Muscle of leg (tissue), 3 donors: ENCODE measurements at regions not wholly inside any gene's neighbourhood (a gene's known extent, or its start where the extent isn't known, plus 50 kb on each side); places are given as distances from the start of the nearest gene placed in this dataset.

Experiments used
- DNase-seq: peaks from one replicate; pipeline ENCODE4 v3.0.0; 2013
- H3K27ac ChIP-seq: one replicate; pipeline ENCODE4 v1.5.1; 2013; ENCODE audit warnings: mild to moderate bottlenecking, low read length, control low read depth
- H3K27me3 ChIP-seq: one replicate; pipeline ENCODE4 v1.6.1; 2013; ENCODE audit warnings: low read length; ENCODE audit not compliant: control insufficient read depth, insufficient read depth
- H3K36me3 ChIP-seq: one replicate; pipeline ENCODE4 v1.6.1; 2013; ENCODE audit warnings: low read length; ENCODE audit not compliant: control insufficient read depth, insufficient read depth
- H3K4me1 ChIP-seq: one replicate; pipeline ENCODE4 v1.6.1; 2013; ENCODE audit warnings: low read length; ENCODE audit not compliant: control insufficient read depth, insufficient read depth
- H3K4me3 ChIP-seq: one replicate; pipeline ENCODE4 v1.5.1; 2013; ENCODE audit warnings: low read length, control low read depth
- H3K9me3 ChIP-seq: replicated peaks from 2 replicates; pipeline ENCODE4 v1.6.1; 2013; ENCODE audit warnings: low read depth, low read length; ENCODE audit not compliant: control insufficient read depth
- WGBS: methylation state at CpG from one replicate; pipeline ENCODE4 v1.1.5; 2013; ENCODE audit warnings: missing lambda C conversion rate; ENCODE audit not compliant: insufficient coverage; 5-methylcytosine and 5-hydroxymethylcytosine counted together

DNA sequence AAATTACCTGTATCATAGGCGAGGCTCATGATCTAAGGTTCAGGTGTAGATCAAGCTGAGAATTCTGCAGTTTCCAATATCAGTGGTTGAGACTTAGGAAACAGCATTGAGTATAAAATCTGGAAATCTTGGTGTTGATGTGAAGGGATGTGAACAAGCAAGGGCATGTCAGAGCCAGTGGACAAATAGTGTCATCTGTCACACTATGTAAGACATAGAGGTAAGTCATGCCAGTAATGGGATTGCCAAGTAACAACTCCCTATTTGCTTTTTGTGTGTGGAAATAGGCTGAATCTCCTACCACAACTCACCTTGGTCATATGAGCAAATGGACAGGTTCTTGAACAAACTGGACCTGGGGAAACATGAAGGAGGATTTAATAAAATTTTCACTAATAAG, 334.5 kb upstream of the EMCN start:
- WGBS = no CpG with 5 or more reads among the region's 1 CpG
- H3K27me3 ChIP-seq = no peaks in the 10 kb centered on the region

DNA sequence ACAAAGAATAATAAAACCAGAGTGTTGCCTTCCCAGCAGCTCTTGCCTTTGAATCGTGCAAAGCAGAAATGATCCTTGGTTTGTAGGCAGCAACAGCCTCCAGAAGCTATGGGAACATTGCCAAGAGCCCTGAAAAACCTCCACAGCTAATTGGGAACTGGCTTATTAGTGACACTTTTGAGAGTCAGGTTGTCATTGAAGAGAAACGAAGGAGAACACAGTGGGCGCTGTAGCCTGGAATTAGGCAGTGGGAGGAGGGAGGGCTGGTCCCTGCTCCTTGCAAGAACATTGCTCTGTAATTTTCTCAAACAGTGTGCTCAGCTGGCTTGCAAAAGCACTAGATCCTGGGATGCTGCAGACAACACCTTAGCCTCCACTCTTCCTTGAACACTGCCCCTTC, 331.5 kb upstream of the EMCN start:
- 71% methylated on average over 3 of the region's 3 CpGs for WGBS
- no peak overlapping the region for H3K4me3 ChIP-seq
- H3K27ac ChIP-seq = no peak overlapping the region
- DNase-seq = no peak
- no peaks in the 10 kb centered on the region for H3K9me3 ChIP-seq
- no peaks in the 10 kb centered on the region for H3K27me3 ChIP-seq
- H3K4me1 ChIP-seq = no peaks in the 10 kb centered on the region
- no peaks in the 10 kb centered on the region for H3K36me3 ChIP-seq

More for the DNA sequence above, 334.5 kb upstream of the EMCN start:
- Histone ChIP-seq H3K4me1 (no peaks in the 10 kb centered on the region), H3K9me3 (no peaks in the 10 kb centered on the region), H3K27ac (no peak overlapping the region), H3K36me3 (no peaks in the 10 kb centered on the region), H3K4me3 (no peak overlapping the region)
- DNase-seq = no peak

DNA sequence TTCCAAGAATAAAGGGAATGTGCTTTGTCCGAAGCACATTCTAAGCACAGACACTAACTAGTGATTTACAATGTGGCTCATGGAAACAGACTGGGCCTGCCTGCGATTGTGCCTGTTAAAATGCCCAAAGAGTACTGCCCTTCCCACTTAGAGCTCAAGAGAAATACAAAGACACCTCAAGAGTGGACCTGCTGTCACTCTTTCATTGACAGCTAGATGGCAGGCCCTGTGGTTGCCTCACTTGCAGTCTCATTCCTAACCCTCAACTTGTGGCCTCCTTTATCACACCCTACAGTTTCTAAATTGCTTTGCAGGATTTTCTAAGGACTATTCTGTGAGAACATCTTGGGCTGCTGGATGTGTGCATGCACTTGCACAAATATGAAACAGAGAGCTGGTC, 331.0 kb upstream of the EMCN start:
- H3K36me3 ChIP-seq = no peaks in the 10 kb centered on the region
- no peaks in the 10 kb centered on the region for H3K4me1 ChIP-seq
- no peak overlapping the region for H3K4me3 ChIP-seq
- H3K27ac ChIP-seq = no peak overlapping the region
- no peak for DNase-seq
- H3K27me3 ChIP-seq = no peaks in the 10 kb centered on the region
- no peaks in the 10 kb centered on the region for H3K9me3 ChIP-seq
- 57% methylated on average over 1 of the region's 2 CpGs for WGBS

DNA sequence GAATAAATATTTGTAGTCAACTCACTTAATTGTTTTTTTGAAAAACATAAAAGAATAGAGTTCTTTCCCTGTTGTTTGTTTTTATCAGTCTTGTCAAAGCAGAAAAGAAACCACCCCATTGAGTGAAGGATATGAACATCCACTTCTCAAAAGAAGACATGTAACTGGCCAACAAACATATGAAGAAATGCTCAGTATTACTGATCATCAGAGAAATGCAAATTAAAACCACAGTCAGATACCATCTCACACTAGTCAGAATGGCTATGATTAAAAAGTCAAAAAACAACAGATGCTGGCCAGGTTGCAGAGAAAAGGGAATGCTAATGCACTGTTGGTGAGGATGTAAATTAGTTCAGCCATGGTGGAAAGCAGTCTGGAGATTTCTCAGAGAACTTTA, 326.1 kb upstream of the EMCN start:
- no peak for DNase-seq
- no peaks in the 10 kb centered on the region for H3K4me1 ChIP-seq
- H3K4me3 ChIP-seq = no peak overlapping the region
- H3K27me3 ChIP-seq = no peaks in the 10 kb centered on the region
- no peak overlapping the region for H3K27ac ChIP-seq
- no peaks in the 10 kb centered on the region for H3K36me3 ChIP-seq
- no peaks in the 10 kb centered on the region for H3K9me3 ChIP-seq

DNA sequence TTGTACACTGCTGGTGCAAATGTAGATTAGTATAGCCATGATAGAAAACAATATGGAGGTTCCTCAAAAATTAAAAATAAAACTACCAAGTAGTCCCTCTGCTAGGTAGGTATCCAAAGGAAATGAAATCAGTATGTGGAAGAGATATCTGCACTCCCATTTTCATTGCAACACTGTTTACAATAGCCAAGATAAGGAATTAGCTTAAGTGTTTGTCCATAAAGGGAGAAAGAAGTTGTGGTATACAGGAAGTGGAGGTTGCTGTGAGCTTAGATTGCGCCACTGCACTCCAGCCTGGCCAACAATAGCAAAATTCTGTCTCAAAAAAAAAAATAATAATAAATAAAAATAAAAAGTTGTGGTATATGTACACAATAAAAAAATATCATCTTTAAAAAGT, 325.0 kb upstream of the EMCN start:
- Histone ChIP-seq H3K9me3 (no peaks in the 10 kb centered on the region), H3K4me1 (no peaks in the 10 kb centered on the region), H3K36me3 (no peaks in the 10 kb centered on the region), H3K27me3 (no peaks in the 10 kb centered on the region), H3K4me3 (no peak overlapping the region), H3K27ac (no peak overlapping the region)
- DNase-seq = no peak
- WGBS = no CpG with 5 or more reads among the region's 1 CpG

DNA sequence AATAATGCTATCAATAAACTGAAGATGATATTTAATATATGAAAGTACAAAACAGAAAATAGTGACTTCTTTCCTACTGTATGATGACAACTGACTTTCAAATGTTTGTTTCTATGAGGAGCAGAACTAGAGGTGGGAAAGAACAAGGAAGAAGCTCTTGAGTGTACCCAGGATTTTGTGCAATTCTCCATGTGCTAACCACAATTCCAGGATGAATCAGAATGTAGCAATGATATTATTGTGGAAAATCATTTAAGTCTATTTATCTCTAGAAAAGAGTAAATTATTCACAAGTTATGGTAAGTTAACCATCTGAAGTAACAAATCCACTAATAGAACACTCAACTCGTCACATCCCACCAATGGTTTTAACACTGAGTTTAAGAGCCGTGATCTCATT, 324.1 kb upstream of the EMCN start:
- Histone ChIP-seq H3K4me1 (no peaks in the 10 kb centered on the region), H3K27ac (no peak overlapping the region), H3K27me3 (no peaks in the 10 kb centered on the region), H3K4me3 (no peak overlapping the region), H3K9me3 (no peaks in the 10 kb centered on the region), H3K36me3 (no peaks in the 10 kb centered on the region)
- DNase-seq = no peak
- no CpG with 5 or more reads among the region's 2 CpGs for WGBS

DNA sequence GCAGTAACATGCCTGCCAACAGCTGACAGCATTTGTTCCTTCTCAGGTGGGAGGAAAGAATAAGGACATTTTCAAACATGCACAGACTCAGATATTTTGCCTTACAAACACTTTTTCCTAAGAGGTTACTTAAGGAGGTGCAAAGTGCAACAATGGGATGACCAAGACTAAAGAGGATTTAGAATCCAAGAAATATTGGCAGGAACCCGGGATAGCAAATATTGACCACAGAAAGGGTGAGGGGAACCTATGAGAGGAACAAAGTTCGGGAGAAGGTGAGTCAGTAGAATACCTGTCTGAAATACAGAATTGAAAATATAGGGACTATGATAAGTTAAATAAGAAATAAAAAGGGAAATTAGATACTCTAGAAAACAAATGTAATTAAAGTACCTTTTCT, 321.9 kb upstream of the EMCN start:
- no peak overlapping the region for H3K4me3 ChIP-seq
- no peaks in the 10 kb centered on the region for H3K9me3 ChIP-seq
- WGBS = 89% methylated on average over 1 of the region's 2 CpGs
- no peaks in the 10 kb centered on the region for H3K36me3 ChIP-seq
- no peak overlapping the region for H3K27ac ChIP-seq
- no peaks in the 10 kb centered on the region for H3K27me3 ChIP-seq
- DNase-seq = no peak
- H3K4me1 ChIP-seq = no peaks in the 10 kb centered on the region

DNA sequence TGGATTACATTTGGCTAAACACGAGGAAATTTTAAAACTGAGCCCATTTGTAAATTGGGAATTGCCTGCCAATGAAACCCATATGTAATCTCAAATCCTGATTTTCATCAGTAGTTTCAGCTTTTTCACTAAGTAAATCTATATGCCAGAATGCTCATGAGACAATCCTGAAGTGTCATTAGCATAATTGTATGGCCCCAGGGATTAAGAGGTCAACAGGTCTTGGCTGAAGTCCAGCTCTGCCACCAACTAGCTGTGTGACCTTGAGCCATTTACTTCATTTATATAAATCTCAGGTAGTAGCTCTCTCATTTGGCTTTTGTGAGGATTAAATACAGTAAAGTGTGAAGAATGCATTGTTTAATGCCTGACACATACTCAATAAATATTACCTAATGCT, 320.5 kb upstream of the EMCN start:
- no peak for DNase-seq
- H3K4me1 ChIP-seq = no peaks in the 10 kb centered on the region
- whole genome bisulfite sequencing = no CpG with 5 or more reads among the region's 1 CpG
- no peaks in the 10 kb centered on the region for H3K27me3 ChIP-seq
- no peaks in the 10 kb centered on the region for H3K9me3 ChIP-seq
- H3K36me3 ChIP-seq = no peaks in the 10 kb centered on the region
- no peak overlapping the region for H3K4me3 ChIP-seq
- H3K27ac ChIP-seq = no peak overlapping the region

DNA sequence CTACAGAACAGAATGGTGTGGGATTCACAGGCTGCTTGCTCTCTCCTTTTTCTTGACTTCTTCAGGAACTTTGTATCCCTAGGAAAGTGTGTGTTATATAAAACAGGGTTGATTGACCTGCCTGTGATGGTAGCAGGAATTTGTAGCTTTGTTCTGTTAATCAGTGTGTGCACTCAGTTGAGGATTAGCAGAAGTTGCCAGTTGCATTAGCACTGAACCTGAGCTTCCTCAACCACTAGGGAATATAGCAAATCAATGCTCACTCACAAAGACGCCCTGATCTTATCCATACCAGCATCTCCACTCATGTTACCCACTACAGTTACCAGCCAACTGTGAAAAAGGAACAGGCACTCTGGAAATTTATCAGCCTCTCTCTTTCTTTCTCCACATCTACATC, 319.1 kb upstream of the EMCN start:
- WGBS = 100% methylated on average over 1 of the region's 1 CpG
- no peaks in the 10 kb centered on the region for H3K27me3 ChIP-seq
- no peak overlapping the region for H3K4me3 ChIP-seq
- DNase-seq = no peak
- H3K4me1 ChIP-seq = no peaks in the 10 kb centered on the region
- no peaks in the 10 kb centered on the region for H3K36me3 ChIP-seq
- H3K27ac ChIP-seq = no peak overlapping the region
- H3K9me3 ChIP-seq = no peaks in the 10 kb centered on the region

DNA sequence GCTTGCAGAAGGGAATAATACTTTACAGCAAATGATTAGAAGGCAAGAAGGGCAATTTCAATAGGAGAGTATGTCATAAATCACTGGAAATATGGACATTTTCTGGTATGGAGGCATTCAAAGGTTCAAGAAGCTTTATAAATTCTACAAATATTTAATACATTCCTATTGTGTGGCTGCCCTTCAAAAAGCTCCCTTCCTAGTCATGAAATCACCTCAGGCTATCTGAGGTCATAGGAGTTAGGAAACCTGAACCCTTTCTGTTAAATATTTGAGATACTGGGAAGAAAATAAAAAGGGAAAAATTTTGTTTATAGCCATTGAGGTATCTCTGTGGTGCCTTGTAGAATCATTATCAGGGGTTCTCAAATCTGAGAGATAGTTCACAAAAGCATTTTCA, 316.8 kb upstream of the EMCN start:
- Histone ChIP-seq H3K27ac (no peak overlapping the region), H3K36me3 (no peaks in the 10 kb centered on the region), H3K4me3 (no peak overlapping the region), H3K4me1 (no peaks in the 10 kb centered on the region), H3K9me3 (no peaks in the 10 kb centered on the region), H3K27me3 (no peaks in the 10 kb centered on the region)
- DNase-seq = no peak

DNA sequence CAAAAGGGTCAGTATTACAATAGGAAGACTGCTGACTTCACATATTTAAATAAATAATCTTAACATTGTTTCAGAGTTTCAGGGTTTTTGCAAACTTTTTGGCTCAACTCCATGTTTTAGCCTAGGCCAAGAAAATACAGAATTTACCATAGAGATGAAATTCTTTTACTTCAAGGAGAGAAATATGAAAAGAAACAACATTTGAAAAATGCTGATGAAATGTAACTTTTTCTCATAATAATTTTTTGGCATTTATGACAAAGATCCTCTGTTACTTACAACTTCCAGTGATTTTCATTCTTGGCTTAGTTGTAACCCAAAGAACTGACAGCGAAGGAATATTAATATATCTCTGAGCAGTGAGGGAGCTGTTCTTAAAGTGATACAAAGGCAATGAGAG, 316.1 kb upstream of the EMCN start:
- Histone ChIP-seq H3K27me3 (no peaks in the 10 kb centered on the region), H3K9me3 (peaks cover 2% of the 10 kb centered on the region), H3K36me3 (no peaks in the 10 kb centered on the region), H3K4me3 (no peak overlapping the region), H3K27ac (no peak overlapping the region), H3K4me1 (no peaks in the 10 kb centered on the region)
- DNase-seq = peak; percentile 69
- WGBS = no CpG with 5 or more reads among the region's 1 CpG
